Activated gamma-delta T cell treated with Interleukin-2 at 50 U/mL for 16 hours (primary cell): ENCODE measurements at regions not wholly inside any gene's neighbourhood (a gene's known extent, or its start where the extent isn't known, plus 50 kb on each side); places are given as distances from the start of the nearest gene placed in this dataset.
"Not testable (repeated sequence)": the region's sequence is repeated elsewhere in the genome, so short reads cannot be mapped to it uniquely, and the experiment has no call there.

Experiments
- DNase-seq: peaks from one replicate; pipeline ENCODE4 v3.0.0-alpha.2; 2020

- no peak for DNase-seq
Observed at GRCh38 chr4:12005471-12005870, 576.8 kb upstream of the HS3ST1 start.

GRCh38 chr4:11996581-11996980 is 567.9 kb upstream of the HS3ST1 start:
- DNase-seq: not testable (repeated sequence)

- no peak for DNase-seq
Observed at GRCh38 chr4:11976726-11977263, 548.1 kb upstream of the HS3ST1 start.

GRCh38 chr4:11973270-11973669 is 544.6 kb upstream of the HS3ST1 start:
- no peak for DNase-seq

GRCh38 chr4:11970754-11971153 is 542.1 kb upstream of the HS3ST1 start:
- DNase-seq: no peak

GRCh38 chr4:11966782-11967181 is 538.1 kb upstream of the HS3ST1 start:
- no peak for DNase-seq

- DNase-seq: no peak
Observed at GRCh38 chr4:11954093-11954492, 525.4 kb upstream of the HS3ST1 start.

- DNase-seq: no peak
Observed at GRCh38 chr4:11949355-11949754, 520.7 kb upstream of the HS3ST1 start.

- DNase-seq: not testable (repeated sequence)
Observed at GRCh38 chr4:11947629-11948028, 518.9 kb upstream of the HS3ST1 start.

GRCh38 chr4:11937941-11938340 is 509.2 kb upstream of the HS3ST1 start:
- DNase-seq: no peak

- no peak for DNase-seq
Observed at GRCh38 chr4:11931266-11931820, 502.6 kb upstream of the HS3ST1 start.

- DNase-seq: no peak
Observed at GRCh38 chr4:11929080-11929479, 500.4 kb upstream of the HS3ST1 start.

GRCh38 chr4:11919316-11919715 is 490.6 kb upstream of the HS3ST1 start:
- DNase-seq: no peak

GRCh38 chr4:11914406-11914805 is 485.7 kb upstream of the HS3ST1 start:
- DNase-seq: no peak

GRCh38 chr4:11912886-11913285 is 484.2 kb upstream of the HS3ST1 start:
- no peak for DNase-seq

- DNase-seq: no peak
Observed at GRCh38 chr4:11910812-11911211, 482.1 kb upstream of the HS3ST1 start.

- no peak for DNase-seq
Observed at GRCh38 chr4:11908712-11909111, 480.0 kb upstream of the HS3ST1 start.

- no peak for DNase-seq
Observed at GRCh38 chr4:11908205-11908604, 479.5 kb upstream of the HS3ST1 start.

- DNase-seq: no peak
Observed at GRCh38 chr4:11904846-11905739, 476.4 kb upstream of the HS3ST1 start.

- no peak for DNase-seq
Observed at GRCh38 chr4:11904117-11904535, 475.4 kb upstream of the HS3ST1 start.

GRCh38 chr4:11901089-11901488 is 472.4 kb upstream of the HS3ST1 start:
- DNase-seq: no peak

GRCh38 chr4:11900359-11900758 is 471.7 kb upstream of the HS3ST1 start:
- no peak for DNase-seq

- no peak for DNase-seq
Observed at GRCh38 chr4:11898796-11899195, 470.1 kb upstream of the HS3ST1 start.

GRCh38 chr4:11895766-11896165 is 467.1 kb upstream of the HS3ST1 start:
- no peak for DNase-seq
